Stimulated activated CD4-positive, alpha-beta T cell treated with anti-CD3 and anti-CD28 coated beads, Interleukin-1b, Interleukin-23, amount 100 ng/mL, for 4 hours (primary cell): ENCODE measurements at regions not wholly inside any gene's neighbourhood (a gene's known extent, or its start where the extent isn't known, plus 50 kb on each side); places are given as distances from the start of the nearest gene placed in this dataset.

ENCODE experiments used
- DNase-seq, 2 donors: peaks; one replicate each; pipeline ENCODE4 v3.0.0-alpha.2; 2020; ENCODE audit warnings: low read depth in 2 of 2

DNA sequence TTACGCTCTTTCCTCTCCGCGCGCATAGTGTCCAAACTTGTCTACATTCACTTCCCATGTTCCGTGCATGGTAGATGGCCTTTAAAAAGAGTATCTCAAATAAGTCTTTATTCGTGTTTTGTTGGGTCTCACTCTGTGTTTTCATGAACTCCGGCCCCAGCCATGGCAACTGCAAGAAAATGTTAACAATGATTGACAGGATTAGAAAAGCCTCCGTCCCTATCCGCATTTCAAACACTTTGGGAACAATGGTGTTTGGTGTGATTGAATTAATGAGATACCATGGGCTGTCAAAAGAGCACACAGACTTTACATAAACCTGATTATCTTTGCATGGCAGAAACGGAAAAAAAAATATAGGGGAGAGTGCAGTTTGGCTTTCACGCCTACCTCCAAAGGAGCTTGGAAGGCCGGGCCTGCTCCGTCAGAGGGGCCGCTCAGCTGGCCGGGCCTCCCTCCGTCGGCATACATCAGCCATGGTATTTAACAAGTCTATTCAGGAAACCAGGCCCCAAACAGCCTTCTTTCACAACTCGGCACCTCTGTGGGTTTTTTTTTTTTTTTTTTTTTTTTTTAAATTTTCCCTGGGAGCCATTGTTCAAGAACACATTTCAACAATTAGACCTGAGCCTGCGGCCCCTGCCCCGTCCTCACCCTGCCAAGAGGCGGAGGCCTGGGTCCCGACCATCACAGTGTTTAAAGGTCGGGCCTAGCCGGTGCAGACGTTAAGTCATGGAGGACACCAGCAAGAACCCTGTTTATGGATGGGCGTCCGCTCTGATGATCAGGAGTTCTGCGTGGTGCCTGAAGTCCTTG is 323.8 kb upstream of the IRX4 start:
- no peak for DNase-seq

DNA sequence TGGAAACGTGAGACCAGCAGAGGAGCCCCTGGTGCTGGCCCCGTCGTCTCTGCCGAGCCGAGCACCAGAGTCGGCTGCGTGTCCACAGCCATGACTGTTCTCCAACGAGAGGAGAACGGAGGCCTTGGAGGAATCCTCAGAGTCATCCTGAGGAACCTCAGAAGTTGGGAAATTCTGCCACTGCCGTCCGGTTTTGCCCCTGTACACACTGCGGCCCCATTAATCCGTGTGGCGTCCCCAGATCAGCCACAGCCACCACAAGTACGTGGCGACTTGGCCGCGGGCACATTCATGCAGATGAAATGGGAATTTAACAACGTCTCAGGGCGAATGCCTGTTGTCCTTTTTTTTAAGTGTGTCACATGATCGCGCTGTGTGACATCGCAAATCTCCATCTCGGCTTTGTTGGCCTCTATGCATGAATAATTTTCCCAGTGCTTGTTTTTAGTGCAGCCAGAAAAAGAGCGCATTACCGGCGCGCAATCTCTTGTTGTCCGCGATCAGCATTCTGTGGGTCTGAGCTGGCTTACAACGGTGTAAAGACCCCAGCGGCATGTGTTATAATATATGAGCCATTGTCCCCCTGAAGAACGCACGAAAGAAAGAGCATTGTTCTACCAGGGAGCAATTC is 323.0 kb upstream of the IRX4 start:
- no peak for DNase-seq

DNA sequence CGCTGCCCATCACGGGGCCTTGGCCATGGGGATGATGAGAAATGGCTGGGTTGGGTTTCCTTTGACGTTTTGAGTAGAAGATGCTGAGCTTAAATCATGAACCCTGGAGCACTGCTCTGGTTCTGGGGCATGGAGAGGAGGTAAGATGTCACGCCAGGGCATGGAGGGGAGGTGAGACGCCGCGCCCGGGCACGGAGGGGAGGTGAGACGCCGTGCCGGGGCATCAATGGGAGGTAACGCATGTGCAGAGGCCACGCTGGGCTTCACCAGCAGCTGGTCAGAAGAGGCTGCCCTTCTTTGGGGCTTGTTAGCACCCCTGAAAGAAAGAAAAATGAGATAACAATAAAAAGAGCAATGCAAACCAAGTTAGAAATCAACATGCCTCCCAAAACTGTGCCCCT is 322.5 kb upstream of the IRX4 start:
- DNase-seq, result no peak

DNA sequence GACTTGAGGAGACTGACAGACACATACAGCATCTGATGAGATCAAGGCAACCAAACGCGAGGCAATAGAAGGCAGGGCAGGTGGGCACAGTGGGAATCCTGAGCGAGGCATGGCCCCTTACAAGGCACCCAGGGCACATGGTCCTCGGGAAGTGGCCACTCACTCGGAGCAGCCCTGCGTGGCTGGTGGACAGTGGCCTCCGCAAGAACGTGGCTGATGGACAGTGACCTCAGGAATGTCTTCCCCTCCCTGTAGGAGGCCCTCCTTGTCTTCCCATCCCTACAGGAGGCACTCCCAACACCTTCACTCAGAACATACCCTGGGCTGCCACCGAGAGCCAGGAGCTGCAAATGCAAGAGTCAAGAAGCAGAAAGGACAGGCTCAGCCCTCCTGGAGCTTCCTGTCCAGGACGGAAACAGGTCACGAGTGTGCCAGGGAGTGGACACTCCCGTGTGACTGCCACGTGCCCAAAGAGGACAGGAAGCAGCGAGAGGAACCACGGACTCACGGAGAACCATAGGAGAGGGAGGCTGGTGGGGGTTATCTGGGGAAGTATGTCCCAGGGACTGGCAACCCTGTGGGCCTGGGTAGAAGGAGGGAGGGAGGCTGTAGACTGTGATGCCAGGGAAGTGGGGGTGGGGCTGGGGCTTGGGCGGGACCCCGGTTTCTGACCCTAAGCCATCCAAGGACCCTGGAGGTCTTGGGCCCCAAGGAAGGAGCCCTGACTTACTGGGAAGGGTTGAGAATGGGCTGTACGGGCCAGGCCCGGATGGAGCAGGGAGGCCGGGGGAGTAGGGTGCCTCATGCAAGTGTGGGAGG is 321.9 kb upstream of the IRX4 start:
- DNase-seq, result no peak

DNA sequence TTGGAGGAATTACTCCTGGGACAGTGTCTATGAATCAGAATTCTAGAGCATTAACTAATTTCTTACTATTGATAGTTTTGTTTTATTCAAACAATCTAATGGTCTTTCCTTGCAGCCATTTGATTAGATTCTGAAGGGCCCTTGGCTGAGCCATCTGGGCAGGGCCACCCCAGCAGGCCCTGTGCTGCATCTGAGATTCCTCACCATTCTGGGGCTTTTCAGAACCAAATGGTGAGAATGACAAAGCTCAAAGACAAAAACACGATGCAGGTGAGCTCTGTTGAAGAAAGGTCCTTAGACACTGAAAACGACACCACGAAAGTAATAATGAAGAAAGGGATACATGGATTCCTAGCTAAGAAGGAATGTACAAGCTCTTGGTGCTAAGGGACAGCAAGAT is 321.0 kb upstream of the IRX4 start:
- DNase-seq, result no peak

DNA sequence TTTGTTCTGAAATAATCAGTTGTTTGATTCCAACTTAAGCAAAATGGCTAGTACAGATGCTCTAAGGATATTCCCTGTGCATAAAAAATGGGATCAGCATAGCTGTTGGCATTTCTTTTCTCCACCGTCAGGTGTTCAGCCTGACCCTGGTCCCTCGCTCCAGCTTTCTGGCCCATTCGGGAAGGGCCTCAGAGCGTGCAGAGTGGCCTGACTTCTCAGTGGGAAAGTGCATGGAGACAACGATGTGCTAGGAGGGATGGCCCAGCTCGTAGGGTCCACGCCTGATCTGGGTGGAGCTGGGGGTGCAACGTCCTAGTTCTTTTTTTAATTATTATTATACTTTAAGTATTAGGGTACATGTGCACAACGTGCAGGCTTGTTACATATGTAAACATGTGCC is 319.1 kb upstream of the IRX4 start:
- DNase-seq, result no peak

DNA sequence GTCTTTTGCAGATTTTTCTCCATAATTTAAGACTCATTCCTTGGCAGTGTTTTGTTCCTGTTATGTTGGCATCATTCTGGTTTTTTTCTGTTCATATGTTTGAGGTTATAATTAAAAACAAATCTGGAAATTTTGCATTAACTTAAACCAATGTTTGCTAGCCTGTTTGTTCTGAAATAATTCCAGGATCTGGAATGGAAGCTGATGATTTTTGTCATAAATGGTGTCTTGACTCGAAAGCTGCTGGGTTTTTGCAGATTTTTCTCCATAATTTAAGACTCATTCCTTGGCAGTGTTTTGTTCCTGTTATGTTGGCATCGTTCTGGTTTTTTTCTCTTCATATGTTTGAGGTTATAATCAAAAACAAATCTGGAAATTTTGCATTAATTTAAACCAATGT is 318.7 kb upstream of the IRX4 start:
- no peak for DNase-seq

DNA sequence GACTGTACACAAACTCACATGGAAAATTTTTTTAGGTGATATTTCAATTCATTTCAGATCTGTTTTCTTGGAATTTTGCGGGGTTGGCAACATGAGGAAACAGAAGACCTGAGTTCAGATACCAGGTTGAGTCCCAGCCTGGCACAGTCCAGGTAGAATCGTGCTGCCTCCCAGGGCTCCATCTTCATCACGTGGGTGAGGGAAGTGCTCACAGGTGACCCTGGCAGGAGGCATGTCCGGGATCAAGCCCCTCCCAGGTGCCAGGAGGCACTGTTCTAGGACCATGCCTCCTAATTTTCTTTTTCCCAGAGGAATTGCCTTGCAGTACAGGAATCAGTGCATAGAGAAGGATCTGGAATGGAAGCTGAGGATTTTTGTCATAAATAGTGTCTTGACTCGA is 318.3 kb upstream of the IRX4 start:
- no peak for DNase-seq

DNA sequence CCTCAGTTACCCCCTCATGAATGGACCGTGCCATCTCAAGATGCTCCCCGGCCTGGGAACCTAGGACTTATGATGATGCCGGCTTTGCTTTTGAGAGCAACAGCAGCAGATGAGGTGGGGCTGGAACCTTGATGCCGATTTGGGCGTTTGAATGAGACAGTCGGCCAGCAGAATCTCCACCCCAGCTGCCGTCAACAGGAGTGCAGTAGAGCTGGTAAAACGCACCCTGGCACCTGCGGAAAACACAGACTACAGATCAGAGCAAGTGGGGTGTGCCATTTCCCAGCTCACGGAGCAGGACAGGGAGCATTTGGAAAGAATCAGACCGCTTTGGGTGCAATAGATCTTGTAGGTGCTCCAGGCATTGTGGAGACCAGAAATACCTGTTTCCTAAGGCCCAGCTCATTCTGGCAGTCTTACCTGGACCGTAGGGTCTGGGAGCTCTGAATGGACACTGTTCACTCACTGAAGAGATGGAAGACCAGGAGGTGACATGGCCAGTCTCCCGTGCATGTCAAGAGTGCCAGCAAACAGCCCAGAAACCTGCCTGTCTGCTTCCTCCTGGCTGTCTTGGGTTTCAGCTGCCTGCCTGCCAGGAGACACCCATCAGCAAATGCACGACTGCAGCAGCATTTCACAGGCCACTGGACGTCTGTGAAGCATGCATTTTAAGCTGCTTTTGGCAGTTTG is 317.7 kb upstream of the IRX4 start:
- no peak for DNase-seq

DNA sequence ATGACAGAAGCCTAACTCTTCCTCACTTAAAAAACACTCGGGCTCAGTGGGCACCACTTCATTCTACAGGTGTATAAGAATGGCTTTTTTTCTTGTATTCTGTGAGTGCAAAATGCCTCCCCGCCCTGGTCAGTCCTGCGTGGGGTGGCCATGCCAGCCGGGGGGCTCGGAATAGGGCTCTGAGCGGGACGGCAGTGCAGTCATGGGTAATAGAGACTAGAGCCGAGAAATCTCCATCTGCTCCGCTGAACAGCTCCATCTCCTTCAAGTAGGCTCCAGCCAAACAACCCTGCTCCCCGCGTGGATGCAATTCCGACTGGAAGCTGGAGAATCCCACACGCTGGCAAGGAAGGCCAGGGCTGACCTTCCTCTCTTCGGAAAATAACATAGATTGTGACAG is 317.0 kb upstream of the IRX4 start:
- DNase-seq, result no peak

DNA sequence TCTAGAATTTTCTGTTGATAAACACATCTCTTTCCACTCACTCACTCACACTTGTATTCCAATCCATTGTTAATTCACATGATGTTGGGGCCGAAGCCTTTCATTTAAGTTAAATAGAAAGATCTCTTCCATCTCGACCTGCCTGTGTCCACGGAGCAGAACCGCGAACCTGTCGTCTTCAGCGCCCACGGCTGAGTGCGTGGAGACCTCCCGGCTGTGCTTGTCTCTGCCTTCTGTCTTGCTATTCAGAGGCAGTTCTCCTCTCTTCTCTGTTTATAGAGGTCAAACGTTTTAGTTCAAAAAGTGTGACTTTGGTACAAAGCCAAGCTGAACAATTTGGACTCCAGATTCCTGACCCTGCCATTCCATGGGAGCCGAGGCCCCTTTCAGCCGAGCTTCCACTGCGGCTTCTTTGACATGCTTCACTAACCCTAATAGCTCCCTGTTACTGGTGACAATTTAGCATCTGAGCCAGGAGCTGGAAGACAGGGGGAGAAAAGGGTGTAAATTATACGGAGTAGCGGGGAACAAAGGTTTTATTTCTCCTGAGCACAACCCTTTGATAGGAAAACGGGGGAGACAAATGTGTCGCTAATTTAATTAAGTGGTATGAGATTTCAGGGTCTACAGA is 314.4 kb upstream of the IRX4 start:
- no peak for DNase-seq

DNA sequence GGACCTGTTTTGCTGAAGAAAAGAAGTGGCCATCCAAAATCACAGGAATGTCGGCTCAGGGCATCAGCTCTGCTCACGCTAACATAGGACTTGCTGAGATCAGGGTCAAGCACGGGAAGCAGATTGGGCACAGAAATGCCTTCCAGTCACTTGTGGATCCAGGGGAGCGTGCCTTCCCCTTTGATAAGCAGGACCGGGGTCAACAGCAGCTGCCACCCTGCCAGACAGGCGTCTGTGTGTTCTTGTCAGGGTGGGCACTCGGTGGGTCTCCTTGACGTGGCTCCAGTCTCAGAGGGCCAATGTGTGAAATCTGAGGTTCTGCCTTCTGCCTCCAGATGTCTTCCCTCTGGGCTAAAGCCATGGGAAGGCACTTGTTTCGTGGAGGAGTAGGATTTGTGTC is 313.7 kb upstream of the IRX4 start:
- no peak for DNase-seq

DNA sequence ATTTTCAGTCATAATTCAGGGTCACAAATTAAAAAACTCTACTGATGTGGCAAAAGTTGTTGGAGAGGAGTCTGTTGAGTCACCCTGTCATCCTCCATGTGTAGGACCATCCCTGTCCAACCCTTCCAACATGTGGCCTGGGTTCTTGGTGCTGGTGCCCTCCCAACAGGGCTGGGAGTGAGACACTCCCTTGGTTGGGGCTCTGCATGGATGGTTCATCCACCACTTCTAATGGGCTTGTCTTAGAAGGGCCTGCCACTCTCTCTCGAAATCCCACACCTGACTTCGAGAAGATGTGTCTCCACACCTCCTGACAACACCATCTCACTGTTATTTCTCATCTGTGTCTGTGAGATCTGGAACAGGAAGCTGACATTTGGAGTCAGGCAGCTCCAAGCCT is 312.2 kb upstream of the IRX4 start:
- DNase-seq, result no peak

DNA sequence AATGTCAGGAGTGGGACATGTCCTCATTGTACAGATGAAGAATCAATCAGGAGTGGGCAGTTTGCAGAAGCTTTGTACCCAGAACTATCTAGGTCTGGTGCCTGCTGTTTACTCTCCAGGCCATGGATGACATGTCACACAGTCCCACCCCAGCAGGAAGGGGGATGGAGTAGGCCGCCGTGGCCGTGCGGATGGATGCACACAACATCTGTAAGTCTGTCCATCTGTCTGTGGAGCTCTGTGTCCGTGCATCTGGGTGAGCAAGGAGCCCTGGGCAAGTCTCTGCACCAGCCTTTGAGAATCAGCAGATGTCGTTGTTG is 311.5 kb upstream of the IRX4 start:
- DNase-seq, result no peak

DNA sequence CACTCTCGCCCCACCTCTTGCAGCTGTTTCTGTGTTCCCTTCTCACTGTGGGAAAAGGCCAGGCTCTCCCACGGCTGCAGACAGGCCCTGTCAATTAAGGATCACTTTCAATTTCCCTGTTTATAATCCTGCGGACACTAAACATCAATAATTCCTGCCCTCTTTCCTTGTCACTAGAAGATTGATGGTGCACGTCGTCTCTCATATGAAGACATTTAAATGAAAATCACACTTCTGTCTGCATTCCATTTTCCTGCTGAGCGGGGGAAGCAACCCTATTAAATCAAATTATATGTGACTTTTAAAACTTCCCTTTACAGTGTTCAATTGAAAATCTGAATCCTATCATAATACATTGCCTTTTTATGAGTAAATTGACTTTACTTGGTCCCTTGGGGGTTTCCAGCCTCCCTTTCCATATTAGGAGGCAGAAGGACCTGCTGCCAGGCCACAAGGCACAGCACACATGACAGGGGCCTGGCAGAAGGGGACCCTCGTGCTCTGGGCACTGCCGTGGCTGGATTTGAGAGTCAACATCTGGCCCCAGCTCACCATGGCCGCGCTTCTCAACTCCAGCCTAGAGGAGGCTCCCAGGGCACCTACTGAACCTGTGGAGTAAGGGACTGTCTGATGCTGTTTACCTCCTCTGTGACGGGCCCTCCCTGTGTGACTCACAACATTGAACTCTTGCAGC is 311.0 kb upstream of the IRX4 start:
- DNase-seq, result no peak

DNA sequence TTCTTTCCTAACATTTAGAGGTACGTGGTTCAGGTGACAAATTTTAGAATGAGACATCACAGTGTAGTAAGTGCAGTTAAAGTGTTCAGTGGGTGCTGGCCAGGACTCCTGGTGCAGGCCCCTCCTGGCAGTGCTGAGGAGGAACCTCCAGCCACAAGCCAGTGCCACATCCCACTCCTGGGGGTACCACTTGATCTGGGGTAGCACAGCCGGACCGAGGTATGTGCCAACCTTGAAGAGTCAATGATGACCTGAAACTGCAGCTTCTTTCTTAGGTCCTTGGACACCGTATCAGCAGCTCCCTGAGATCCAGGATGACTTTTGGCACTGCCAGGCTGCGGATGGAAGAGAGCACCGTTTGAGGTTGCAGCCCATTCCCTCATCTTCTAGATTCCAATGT is 310.4 kb upstream of the IRX4 start:
- DNase-seq, result no peak

DNA sequence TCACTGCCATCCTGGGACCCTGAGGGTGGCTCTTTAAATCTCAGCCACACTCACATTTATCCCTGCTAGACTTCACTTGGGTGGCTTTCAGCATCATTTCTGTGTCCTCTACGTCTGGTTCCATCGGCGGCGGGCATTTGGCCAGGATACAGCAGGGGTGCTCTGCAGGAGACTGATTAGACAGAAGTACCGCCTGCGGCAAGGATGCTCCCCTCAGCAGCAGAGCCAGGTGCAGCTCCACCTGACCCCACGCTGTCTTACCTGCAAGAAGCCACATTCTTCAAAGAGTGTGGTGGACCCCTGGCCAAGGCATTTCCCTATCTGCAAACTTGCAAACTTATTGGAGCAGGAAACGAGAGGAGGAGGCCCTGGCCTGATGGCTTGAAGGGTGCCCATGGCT is 309.8 kb upstream of the IRX4 start:
- no peak for DNase-seq

DNA sequence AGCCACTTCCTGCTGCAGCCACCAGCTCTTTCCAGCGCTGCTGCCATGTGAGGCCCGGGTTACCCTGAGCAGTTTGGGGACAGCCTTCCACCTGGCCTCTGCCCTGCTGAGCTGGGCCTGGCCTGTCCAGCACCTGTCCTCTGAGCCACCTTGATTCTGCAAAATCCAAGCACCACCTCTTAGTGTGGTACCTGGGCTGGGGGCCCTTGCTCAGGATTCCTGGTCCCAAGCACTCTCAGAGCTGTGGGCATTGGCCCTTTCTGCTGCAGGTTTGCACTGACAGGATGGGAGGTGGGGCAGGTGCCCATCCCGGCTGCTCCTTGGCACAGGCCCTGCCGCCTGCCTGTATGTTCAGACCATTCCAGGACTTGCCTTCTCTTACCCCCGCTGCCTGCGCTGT is 309.2 kb upstream of the IRX4 start:
- no peak for DNase-seq

DNA sequence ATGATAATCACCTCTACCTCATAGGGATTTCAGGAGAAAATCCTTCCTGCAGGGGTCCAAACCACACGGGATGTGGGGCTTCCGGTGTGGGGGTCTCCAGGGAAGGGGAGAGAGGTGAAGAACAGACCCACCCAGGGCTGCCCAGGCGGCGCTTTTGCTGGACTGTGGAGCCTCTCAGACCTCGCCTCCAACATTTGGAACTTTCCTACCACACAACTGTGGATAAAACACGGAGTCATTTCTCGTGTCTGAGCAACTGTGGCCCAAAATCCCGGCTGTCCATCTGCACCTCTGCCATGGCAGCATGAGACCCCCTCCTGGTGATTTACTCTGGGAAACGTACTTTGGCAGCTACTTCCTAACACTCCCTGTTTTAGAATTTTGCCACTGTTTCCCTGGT is 307.8 kb upstream of the IRX4 start:
- DNase-seq, result no peak

DNA sequence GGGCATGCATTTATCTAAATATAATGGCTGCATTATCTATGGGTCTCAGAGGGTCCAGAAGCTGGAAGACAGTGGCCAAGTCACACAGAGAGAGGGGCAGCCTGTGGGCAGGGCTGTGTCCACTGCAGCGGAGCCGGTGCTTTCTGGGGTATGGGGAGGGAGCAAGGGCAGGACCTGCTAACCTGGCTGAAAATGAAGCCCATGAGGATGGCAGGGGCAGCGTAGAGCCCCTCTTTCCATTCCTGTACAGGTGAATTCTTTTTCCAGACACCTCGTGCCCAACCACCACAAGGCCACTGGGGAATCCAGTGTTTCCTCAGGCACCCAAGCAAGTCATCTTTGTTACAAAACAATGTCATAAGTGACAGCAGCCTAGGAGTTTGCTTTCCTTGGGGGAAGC is 305.9 kb upstream of the IRX4 start:
- DNase-seq, result no peak

DNA sequence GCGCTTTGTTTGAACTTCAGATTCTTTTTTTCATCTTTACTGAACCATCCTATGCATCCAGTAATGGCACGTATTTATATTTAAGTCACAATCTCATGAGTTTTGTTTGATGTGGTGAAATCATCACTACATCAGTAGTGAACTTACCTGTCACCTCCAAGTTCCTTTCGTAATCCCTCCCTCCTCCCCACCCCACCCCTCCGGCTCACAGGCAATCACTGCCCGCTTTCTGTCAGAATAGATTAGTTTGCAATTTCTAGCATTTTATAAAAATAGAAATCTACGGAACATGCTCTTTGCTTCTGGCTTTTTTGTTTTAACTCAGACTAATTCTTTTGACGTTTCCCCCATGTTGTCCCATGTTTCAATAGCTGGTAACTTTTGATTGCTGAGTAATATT is 305.4 kb upstream of the IRX4 start:
- no peak for DNase-seq
